GM19372 (cell line): ENCODE measurements at regions not wholly inside any gene's neighbourhood (a gene's known extent, or its start where the extent isn't known, plus 50 kb on each side); places are given as distances from the start of the nearest gene placed in this dataset.

ENCODE experiments used
- ATAC-seq: cut with Tn5 transposase; IDR thresholded peaks from one replicate; pipeline ENCODE4 v1.9.1; 2021; ENCODE audit warnings: mild to moderate bottlenecking, low read depth, moderate library complexity; ENCODE audit not compliant: unreplicated experiment

DNA sequence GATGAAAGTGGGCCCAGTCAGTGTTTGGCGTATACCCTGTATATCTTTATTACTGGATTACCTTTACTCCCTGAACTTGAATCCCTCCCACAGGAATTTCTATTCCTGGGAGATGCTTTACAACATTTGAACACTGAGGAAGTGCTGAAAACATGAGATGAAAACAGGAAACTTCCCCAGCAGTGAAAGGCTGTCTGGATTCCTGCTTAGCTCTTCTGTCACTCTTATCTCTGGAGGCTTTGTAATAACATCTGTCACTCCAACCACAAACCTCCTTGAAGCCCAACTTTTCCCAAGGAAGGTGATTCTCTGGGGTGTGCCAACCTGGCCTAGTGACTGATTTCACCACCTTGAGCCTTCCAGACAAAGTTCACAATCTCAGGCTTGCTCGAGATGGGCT is 264.5 kb upstream of the BMP2 start:
- ATAC-seq, result no peak

GRCh38 chr20:6502219-6502618 is 265.3 kb upstream of the BMP2 start:
- no peak for ATAC-seq

DNA sequence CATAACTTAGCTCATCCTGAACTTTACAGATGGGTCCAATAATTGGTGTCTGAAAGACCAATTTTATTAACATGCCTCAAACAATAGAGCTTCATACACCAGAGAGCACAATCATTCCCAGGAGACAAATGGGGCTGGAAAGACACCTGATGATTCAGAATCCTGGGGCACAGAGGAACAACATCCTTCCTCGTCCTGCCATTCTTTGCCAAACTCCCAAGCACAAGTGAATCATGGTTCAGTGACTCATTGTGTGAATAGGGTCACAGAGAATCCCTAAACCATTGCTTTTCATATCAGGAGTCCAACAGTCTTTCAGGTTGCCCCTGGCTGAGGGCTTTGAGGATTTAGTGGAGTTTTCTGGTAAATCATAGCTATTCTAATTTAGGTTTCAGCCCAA is 266.4 kb upstream of the BMP2 start:
- ATAC-seq, result no peak

DNA sequence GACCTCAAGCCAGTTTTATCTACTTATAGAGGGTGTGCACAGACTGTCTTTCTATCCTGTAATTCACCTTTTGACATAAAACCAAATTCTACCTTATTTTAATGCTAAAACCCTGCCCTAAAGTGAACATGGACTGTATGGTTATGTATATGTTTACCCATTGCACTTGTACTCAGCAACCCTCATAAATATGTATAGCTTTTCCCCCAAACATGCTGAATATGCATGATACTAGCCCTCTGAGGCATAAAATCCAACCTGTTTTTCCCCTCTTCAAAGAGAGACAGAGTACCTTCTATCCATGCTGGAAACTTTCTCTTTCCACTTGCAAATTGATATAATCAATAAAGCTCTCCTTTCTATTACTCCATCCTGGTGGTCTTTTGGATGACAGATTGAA is 267.9 kb upstream of the BMP2 start:
- ATAC-seq, result no peak

- ATAC-seq, result no peak
These were observed 270.6 kb upstream of the BMP2 start for GRCh38 chr20:6496874-6497273.

- no peak for ATAC-seq
These were observed 271.6 kb upstream of the BMP2 start for GRCh38 chr20:6495907-6496306.

GRCh38 chr20:6492271-6493055 is 275.0 kb upstream of the BMP2 start:
- no peak for ATAC-seq

DNA sequence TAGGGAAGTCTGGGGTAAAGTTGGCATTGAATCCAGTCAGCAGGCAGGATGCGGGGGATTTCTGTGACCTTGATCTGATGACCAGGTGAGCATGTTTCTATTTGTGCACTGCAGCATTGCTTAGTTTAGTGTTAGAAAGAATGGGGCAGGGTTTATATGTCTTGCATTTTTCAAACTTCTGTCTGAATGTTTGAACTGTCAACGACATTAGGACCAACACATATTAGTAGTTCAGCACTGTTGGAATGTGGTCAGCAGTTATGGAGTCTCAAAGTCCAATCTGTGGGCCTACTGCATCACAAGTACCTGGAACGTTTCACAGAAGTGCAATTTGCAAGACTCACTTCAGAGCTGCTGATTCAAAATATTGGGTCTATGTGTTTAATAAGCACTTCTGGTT is 276.6 kb upstream of the BMP2 start:
- ATAC-seq, result no peak

GRCh38 chr20:6489361-6490171 is 277.9 kb upstream of the BMP2 start:
- ATAC-seq, result no peak

DNA sequence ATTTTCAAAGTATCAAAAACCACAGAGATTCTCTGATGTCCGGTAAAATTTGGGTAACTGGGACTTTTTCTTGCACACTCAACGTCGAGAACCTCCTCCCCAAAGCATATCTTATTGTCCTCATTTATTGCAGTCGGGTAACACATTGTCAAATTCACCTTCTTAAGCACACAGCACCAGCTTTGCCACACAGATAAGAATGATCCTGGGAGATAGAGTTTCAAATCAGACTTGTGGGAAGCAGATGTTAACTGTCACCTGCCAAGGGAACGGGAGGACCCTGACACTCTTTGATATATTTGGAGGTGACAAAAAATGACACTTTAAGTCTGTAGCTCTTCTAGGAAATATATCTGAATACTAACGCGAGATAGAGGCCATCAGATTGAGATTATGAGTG is 282.1 kb upstream of the BMP2 start:
- ATAC-seq, result no peak

GRCh38 chr20:6483727-6484126 is 283.8 kb upstream of the BMP2 start:
- no peak for ATAC-seq

DNA sequence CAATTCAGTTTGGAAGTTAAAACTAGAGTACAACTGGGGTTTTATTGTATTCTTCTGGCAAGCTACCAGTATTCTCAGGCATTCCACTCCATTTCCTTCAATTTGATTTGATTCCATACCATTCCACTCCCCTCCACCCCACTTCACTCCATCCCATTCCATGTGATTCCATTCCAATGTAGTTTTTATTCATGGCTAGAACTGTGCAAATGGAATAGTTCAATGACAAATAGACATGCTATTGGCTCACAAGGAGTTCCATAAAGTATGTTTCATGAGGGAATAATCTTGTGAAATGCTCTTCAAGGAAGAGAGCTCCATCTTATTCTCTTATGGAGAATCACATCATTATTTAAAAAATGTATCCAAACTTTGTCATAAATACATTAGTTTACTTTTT is 285.0 kb upstream of the BMP2 start:
- no peak for ATAC-seq

DNA sequence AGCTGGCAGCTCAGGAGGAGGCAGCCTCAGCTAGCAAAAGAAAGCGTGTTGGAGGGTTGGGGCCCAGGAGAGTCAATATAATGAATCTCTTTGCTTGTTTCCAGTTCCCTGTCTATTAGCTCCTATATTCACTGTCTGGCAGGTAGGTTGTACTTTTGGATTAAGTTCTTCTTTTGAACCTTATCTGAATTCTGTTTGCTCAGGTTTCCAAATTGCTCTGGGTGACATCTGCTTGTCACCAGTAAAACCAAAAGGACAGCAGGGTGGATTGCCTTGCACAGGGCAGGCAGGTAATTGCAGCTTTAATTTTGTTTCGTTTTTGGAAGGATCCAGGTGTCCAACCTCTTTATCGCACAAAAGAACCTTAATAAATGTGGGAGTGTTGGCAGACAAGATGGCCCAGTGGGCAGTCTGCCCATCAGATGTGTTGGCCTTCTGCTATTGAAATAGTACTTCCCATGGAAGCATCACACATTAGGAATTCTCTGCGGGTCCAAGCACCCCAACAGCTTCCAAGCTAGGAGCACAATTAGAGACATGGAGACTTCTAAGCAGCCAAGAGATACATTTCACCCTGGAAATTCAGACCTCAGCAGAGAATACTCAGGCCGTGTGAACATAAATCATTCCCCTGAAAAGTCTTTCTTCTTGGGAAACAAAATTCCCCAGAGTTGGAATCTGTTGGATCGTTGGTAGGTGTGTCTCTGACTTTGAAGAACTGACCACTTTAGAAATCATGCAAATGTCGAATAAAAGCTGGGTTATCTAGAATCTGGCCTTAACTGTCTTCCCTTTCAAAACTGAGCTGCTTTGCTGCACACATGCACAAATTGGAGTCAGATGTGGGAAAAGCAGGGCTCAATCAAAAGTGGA is 286.9 kb upstream of the BMP2 start:
- ATAC-seq, result no peak

DNA sequence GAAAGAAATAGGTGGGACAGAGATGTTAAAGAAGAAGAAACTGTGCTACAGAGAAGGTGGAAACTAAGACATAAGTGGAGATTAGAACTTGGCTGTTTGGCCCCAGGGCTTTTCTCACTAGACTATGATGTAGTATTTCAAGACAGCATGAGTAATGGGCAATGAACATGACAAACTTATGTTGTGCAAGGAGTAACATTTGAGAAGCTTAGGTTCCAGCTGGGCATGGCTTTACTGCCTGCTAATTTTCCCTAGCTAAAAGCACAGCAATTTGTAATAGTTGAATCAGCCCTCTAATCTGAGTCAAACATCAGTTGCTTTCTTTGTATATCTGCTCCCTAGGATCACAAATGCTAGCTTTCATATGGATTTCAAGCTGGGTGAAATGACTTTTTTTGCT is 294.3 kb upstream of the BMP2 start:
- no peak for ATAC-seq

GRCh38 chr20:6471871-6472270 is 295.6 kb upstream of the BMP2 start:
- no peak for ATAC-seq

DNA sequence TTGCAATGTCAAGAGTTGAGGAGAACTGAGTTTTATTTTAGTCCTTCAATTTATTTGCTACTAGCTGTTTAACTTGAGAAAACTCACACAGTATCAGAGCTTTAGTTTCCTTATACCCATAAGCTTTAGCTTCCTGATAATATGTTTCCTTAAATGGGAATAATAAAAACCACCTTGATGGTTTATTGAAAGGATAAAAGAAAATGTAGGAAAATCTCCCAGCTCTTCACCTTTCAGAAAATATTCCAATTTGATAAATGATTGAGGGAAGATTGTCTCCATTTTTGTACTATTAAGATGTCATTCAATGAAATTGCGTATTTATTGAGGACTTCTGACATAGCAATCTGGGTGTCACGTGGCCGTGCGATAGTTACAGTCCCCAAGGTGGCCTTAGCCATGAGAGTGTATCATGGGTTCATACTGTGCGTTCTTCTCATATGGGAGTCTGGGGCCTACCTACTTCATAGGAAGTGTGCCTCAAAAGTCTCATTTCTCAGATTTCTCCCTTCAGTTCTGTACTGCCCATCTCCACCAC is 296.3 kb upstream of the BMP2 start:
- no peak for ATAC-seq

DNA sequence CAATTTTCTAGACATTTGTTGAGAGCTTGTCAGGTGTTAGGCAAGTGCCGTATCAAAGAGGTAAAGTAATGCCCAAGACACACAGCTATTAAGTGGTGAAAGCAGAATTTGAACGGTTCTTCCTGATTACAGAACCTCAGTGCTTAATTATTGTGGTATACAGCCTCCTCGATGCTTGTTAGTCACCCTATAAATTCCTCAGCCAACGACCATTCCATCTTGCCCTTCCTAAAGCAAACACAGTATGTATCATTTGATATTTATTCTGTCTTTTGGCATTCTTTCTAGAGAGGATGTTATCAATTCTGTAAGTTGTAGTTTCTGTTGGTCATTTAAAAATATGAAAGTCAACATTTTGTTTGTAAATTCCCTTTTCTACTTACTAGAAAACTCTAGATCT is 297.8 kb upstream of the BMP2 start:
- ATAC-seq, result no peak

DNA sequence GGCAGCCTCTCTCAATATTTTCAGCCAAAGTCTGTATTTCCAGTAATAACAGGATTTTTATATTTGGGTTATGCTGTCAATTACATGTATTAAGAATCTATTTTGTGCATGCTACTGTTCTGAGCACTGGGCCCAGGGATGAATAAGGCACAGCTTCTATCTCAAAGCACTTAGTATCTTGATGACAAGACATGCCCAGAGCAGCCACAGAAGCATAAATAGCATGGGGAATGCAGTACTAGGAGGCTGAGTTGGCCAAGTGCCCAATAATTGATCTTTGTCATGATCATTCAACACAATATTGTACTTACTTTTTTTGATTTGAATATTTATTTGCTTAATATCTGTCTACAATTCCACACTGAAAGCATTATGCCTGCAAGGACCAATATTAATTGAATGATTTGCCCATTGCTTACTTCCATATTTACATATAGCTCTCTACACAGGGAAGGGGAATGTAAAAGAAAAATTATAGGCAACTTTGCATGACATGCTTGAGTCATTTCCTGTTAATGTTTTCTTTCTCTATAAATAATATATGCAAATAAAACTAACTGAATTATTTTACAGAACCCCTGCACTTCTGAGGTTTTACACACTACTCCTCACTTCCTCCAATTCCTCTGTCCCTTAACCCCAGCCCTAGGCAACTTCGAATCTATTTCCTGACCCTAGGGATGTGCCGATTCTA is 298.9 kb upstream of the BMP2 start:
- no peak for ATAC-seq

DNA sequence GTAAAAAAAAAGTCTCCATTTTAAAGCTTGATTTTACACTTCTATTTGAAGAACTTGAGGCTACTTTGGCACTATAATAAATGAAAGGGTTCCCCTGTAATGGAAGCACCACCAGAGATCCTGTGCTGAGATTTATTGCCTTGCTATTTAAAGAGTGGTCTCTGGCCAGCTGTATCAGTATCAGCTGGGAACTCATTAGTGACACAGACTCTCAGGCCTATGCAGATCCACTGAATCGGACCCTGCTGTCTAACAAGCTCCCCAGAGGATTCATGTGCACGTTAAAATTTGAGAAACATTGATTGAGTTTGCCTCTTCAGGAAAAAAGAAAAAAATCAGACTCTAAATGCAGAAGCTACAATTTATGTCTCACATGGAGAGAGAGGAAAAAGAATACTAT is 299.9 kb upstream of the BMP2 start:
- ATAC-seq, result no peak

DNA sequence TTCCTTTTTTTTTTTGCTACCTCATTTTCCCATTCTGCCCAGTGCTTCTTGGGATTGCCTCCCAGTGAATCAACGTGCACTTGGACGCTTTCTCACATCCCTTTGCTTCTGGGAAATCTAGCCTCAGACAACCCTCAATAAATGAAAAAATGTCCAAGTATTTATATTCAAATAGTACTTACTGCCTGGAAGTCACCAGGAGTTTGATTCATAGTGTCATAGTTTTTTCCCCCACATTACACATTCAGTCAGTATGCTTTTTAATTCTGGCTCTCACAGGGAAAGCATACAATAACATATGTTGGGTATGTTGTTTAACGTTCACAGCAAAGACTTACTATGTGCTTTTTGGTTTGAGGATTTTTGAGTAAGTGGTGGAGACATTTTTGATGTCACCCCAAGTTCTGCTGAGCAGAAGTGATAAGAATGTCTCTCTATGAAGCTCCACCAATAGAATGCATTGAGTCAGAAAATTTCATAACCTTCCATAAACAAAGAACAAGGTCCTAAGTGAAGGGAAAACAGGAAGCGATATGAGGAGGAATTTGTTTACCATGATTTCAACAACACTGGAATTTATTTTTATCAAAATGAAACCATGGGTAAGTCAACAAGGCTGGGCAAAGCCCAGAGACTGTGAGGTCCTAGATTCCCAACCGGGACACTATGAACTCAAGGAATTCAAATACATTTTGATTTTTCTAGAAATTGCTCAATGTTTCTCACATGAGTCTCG is 301.2 kb upstream of the BMP2 start:
- no peak for ATAC-seq
